HG02623 (cell line): ENCODE measurements at regions not wholly inside any gene's neighbourhood (a gene's known extent, or its start where the extent isn't known, plus 50 kb on each side); places are given as distances from the start of the nearest gene placed in this dataset.
"Not testable (repeated sequence)": the region's sequence is repeated elsewhere in the genome, so short reads cannot be mapped to it uniquely, and the experiment has no call there.

Experiments
- ATAC-seq: cut with Tn5 transposase; IDR thresholded peaks from one replicate; pipeline ENCODE4 v1.9.1; 2021; ENCODE audit warnings: moderate library complexity; ENCODE audit not compliant: unreplicated experiment

DNA sequence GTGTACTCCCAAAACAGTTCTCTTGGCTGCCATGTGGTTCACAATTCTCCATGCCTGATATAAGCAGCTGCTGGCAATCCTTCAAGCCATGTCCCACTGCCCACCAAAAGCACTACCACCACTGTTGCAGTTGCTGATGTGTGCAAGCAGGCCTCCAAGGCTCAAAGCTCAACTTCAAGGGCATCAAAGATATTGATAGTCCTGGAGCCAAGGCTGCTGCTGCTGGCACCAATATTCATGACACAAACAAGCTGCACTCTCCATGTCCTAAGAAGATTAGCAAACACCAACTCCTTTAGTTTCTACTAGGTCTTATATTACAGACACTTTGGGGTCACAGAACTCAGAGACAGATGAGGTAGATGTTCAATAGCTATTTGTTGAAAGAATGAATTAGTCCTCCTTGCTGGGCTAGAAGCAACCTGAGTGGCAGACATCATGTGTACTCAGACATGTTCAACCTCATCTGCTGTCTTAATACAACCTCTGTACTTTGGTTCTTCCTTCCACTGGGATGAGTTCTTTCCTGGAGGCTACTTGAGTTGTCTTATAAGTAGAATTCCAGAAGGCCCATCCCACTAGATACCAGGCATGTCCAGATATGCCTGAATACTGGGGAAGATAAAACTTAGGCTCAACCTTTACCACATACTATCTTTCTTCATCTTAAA lies 104.5 kb upstream of the UGP2 start:
- ATAC-seq: no peak

DNA sequence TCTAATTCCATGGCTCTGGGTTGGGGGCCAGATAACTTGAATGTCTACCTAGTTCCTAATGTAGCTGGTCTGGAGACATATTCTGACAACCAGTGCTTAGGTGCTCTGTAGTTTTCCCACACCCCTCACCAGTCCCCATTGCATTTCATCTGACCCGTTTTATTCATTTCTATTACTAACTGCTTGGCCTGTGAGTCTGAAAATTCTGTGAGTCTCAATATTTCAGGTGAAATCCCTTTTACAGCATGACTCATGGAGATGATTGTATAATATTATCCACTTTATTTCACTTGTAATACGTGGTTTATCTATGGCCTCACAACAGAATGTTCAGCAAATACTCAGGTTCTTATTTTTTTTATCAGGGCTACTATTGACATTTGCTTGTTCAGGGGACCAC lies 103.7 kb upstream of the UGP2 start:
- no peak for ATAC-seq

DNA sequence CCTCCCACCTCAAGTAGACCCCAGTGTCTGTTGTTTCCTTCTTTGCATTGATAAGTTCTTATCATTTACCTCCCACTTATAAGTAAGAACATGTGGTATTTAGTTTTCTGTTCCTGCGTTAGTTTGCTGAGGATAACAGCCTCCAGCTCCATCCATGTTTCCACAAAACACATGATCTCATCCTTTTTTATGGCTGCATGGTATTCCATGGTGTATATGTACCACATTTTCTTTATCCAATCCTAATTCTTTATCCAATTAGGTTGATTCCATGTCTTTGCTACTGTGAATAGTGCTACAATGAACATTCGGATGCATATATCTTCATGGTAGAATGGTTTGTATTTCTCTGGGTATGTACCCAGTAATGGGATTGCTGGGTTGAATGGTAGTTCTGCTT lies 102.5 kb upstream of the UGP2 start:
- ATAC-seq: not testable (repeated sequence)

DNA sequence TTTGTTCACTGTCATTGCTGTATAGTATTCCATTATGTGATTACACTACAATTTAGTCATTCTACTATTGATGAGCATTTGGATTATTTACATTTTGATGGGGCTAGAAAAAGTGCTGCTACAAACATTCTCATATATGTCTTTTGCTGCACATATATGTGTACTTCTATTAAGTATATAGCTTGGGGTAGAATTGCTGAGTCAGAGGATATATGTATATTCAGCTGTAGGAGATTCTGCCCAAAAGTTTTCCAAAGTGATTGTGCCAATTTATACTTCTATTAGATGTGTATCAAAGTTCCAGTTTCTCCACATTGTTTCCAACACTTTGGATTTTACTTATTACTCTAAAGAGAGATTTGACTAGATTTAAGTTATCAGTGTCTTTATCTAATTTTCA lies 101.7 kb upstream of the UGP2 start:
- ATAC-seq: no peak

DNA sequence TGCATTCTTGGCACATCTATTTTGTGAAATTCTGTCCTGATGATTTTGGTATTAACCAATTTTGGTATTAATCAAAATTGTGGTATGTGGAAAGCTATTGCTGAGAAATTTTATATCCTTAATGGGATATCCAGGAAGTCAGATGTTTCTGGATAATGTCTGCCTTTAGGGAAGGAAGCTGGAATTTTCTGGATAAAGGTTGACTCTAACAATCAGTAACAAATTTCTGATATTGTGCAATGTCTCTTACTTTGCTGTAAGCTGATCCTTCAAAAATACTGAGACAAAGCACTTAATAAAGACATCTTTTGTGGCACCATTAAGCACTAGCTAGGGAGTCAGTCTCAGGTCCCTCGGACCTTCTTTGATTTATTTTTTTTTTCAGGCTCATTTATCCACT lies 100.8 kb upstream of the UGP2 start:
- ATAC-seq: no peak

DNA sequence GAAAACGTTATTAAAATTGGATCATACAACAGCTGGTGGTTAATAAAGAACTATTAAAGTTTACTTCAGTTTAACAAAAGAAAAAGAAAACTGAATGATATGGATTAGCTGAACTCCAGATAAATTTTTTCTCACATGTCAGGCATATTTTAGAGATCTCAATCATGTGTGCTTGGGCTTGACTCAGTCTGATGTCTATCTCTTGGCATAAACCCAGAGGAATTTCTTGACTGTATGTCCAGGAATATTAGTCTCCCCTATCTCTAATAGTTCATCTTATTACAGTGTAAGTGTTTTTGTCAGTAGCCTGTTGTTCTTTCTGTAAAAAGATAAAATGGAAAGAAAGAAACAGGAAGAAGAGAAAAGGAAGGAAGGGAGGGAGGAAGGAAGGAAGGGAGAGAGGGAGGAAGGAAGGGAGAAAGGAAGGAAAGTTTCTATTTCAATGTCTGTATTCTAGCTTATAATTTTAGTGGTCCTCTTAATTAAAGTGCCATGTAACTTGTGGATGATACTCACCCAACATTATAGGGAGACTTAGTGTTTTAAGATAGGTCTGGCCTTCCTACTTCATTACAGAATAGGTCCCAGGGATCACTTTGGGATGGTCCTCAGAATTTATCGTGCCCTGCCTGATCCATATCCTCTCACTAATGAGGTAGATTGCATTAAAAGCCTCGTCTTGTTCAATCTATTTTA lies 99.7 kb upstream of the UGP2 start:
- no peak for ATAC-seq

DNA sequence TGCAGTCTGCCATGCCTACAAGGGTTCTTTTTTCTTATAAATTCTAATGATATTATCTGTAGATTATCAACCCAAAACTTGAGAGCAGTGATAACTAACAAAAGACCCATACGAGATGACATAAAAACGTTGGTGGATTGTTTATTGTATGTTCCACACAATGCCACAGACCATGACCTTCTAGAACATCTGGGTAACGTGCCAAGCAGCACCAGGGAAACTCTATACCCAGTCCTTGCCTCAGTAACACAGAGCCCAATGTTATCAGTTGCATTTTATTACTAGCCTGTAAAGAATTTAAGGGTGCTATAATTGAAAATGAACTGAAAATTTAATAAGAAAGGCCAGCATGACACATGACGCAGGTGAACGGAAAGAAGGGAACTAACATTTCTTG lies 99.1 kb upstream of the UGP2 start:
- no peak for ATAC-seq

DNA sequence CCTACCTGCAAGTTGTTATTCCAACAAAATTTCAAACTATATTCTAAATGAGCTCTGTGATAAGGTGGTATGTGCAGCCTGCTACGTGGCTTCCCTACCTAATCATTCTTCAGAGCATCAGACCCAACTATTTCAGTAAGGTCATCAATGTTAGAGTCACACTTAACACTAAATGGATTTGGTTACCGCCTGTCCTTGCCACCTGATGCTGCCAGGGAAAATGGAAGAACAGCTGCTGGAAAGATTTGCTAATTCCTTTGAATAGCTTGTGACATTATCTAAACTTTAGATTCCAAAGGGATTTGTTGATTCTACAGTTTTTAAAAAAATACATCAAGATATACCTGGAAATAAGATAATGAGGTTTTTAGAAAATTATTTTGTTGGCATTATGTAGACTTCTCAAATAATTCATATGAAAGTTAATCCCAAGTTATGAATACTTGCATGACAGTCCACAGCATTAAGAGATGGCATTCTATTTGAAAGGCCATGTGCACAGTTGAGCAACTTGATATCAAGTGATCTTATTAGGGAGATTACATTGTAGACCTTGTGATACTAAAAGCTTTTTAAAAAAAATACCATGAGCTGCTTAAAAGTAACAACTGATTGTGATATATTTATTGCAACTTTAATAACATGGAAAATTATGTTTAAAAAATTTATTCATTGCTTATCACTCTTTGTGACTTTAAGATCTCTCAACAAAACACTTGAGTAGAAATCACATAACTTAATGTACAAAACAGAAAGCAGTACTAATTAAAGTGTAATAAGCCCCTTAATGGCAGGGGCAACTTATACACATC lies 98.3 kb upstream of the UGP2 start:
- no peak for ATAC-seq

DNA sequence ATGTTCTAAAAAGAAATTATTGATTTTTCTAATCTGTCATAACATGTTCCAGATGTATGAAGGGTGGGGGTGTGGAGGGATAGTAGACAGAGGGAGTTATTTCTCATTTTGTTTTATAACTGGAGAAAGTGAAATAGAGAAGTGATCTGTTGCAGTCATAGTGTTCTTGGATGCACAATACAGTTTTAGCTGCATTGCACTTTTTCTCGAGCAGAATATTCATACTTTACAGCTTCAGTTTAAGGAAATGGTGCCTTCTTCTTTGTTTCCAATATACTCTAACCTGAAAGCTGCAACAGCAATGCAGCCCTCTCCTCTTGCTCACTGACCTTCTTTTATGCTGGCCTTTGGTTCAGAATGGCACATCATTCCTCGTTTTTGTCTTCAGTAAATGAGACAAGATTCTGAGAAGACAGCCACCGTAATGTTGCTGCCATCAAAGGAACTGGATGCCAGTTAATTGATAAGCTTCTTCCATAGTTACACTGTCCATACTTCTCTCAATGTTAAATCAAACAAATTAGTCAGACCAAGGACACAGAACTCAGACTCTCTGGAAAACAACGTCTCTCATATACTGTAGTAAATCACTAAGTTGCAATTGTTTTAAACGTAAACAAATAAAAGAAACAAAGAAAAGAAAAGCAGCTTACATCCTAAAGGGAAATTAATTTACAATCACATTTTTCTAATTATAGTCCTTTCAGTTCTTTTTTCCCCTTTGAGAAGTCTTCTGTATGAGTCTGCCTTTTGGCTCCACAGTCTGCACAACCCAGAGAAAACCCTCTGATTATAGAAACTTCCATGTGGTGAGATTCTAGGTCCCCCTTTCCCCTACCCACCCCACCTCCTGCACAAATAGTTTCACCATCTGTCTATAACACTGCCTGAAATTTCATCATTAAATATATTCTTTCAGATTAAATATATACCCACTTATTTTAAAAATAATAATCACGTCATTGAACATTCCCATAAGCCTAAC lies 97.4 kb upstream of the UGP2 start:
- no peak for ATAC-seq

DNA sequence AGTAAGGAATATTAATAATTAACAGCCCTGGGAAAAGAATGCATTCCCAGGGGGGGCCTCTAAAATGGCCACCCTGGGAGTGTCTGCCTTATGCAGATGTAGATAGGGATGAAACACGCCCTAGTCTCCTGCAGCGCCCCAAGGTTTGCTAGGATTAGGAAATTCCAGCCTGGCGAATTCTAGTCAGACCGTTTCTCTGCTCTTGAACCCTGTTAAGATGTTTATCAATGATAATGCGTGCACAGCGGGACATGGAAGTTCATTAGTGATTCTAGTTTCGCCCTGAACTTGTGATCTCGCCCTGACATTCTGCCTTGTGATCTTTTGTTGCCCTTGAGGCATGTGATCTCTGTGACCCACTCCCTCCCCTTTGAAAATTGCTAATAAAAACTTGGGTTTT lies 95.1 kb upstream of the UGP2 start:
- not testable (repeated sequence) for ATAC-seq

DNA sequence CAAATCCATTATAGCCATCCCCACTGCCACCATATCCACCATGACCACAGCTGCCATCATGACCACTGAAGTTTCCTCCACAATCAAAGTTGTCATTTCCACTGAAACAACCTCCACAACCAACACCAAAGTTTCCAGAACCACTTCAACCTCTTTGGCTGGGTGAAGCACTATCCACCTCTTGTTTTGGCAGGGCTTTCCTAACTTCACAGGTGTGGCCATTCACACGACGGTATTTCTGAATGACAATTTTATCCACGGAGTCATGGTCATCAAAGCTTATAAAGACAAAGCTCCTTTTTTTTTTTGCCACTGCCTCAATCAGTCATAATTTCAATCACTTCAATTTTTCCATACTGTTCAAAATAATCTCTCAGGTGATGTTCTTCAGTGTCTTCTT lies 89.8 kb upstream of the UGP2 start:
- no peak for ATAC-seq

DNA sequence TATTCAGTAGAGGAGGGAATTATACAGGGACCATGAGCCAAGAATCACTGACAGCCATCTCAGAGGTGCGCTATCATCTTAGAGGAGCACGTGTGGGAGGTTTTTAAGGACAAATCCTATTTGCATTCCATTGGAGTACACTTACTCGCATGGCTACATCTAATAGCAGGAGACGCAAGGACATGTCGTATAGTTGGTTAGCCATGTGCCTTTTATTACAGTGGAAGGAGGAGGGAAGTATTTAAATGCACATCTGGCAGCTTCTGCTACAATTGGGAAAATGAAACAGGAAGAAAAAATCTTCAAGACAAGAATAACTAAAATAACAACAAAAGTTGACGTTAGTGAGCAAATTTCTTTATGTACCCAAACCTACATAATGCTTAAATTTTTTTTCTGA lies 86.5 kb upstream of the UGP2 start:
- ATAC-seq: no peak

DNA sequence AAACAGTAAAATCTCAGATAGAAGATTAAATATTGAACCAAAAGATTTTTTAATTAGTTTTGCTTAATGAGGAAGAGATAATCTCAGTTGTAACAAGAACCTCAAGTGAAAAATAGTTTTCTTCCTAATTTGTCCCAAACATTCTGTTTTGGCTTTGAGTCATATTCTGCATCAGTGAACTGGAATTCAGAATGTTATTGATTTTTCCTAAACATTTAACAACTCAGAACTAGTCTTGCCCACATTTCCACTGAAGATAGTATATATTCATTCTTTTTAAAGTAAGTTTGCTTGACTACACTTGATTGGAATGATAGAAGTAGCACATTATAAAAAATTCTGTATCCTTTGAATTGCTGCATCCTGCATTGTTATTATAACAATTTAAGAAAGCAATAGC lies 85.7 kb upstream of the UGP2 start:
- ATAC-seq: no peak

DNA sequence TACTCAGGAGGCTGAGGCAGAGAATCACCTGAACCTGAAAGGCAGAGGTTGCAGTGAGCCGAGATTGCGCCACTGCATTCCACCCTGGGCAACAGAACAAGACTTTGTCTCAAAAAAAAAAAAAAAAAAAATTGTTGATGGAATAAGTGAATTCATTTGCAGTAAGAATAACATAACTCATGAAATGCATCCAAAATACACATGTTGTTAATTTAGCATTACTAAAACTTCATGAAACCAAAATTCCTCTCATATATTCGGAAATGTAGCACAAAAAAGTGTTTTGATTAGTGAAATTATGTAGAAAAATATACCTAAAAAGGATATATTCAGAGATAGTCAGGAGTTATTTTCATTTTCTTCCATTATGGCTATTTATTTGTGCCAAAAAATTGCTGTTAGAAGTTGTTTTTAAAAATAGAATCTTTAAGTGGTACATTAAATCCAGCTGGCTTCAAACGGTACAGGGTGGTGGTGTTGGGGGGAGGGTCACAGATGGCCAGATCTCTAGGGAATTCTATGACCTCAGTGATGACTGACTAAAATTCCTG lies 78.2 kb upstream of the UGP2 start:
- ATAC-seq: no peak

DNA sequence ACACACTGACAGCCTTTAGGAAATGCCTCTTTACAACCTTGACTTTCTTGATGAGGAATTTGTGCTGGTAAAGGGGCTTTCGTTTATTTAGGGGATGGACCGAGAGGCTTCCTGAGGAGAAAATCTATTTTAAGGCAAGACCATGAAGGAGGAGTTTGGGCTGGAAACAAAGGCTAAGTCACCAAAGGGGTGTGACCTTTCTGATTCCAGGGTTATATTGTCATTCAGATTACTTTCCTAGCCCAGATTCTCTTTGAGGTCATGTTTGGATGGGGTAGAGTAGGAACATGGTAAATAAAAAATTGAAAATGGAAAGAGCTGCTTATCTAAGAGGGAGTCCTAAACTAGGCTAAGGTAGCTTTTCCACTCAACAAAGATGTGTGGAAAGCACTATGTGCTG lies 77.1 kb upstream of the UGP2 start:
- ATAC-seq: no peak

DNA sequence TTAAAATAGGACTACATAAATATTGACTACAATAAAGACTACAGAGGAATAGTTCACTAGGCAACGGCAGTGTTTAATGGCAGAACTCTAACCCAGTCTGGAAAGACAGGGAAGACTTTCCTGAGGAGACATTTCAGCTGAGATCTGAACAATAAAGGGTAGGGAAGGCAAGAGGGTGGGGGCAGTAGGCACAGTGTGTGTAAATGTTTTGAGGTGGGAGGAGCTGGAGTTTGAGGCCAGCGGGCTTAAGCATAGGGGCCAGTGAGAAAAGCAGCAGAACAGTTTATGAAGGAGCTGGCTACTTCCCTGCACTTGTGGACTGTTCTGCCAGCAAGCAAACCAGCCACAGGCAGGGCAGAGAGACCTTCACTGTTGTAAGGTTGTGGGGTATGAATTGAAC lies 76.6 kb upstream of the UGP2 start:
- no peak for ATAC-seq

DNA sequence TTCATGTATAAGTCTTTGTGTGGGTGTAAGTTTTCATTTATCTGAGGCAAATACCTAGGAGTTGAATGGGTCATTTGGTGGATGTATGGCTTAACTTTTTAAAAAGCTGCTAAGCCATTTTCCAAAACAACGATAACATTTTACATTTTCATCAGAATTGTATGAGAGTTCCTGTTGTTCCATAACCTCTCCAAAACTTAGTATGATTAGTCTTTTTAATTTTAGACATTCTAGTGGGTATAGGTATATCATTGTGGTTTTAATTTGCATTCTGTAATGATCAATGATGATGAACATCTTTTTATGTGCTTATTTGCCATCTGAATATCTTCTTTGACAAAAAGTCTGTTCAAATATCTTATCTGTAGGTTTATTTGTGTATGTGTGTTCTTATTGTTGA lies 74.4 kb upstream of the UGP2 start:
- no peak for ATAC-seq

DNA sequence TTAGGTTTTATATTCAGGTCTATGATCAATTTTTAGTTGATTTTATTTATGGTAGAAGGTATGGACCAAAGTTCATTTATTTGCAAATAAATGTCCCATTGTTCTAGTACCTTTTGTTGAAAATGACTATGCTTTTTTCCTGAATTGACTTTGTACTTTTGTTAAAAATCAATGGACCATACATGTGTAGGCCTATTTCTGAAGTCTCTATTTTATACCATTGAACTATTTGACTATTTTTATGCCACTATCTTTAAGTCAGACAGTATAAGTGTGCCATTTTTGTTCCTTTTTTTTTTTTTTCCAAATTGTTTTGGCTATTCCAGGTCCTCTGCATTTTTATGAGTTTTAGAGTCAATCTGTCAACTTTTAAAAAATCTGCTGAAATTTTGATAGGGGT lies 73.6 kb upstream of the UGP2 start:
- ATAC-seq: no peak

DNA sequence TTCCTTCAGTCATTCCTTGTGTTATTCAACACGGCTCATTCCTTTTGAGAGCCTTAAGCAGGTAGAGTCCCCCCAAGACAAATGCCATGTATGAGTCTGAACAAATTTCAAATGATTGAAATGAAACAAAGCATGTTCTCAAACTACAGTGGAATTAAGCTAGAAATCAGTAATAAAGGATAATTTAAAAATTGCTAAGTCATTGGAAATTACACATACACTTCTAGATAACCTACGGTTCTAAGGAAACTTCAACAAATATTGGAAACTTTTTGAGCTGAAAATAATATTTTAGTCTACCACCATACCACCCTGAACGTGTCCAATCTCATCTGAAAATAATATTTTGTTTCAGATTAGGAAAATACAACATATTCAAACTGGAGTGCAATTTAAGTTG lies 71.8 kb upstream of the UGP2 start:
- ATAC-seq: no peak

DNA sequence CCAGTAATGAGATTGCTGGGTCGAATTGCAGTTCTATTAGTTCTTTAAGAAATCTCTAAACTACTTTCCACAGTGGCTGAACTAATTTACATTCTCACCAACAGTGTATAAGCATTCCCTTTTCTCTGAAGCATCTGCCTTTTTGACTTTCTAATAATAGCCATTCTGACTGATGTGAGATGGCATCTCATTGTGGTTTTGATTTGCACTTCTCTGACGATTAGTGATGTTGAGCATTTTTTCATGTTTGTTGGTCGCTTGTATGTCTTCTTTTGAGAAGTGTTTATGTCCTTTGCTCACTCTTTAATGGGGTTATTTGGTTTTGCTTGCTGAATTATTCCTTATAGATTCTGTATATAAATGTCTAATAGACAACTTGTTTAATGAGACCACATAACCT lies 69.6 kb upstream of the UGP2 start:
- no peak for ATAC-seq

DNA sequence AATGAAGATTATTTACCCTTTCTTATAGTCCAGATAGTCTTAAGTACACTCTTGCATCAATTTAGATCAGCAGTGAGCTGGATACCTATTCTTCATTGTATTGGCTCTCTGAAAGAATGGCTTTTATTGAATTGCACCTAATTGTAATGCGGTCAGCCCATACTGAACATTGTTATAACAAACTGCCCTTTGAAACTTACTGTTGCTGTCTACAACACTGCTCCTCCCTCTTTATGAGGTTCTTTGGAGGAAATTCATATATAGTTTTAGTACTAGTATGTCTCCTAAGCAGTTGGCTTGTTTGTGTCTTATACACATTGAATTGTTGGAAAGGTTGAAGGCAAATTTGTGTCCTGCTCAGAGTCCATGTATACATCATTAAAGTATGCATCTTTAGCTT lies 66.5 kb upstream of the UGP2 start:
- ATAC-seq: no peak
